Stomach (tissue), 4 donors: ENCODE measurements at regions not wholly inside any gene's neighbourhood (a gene's known extent, or its start where the extent isn't known, plus 50 kb on each side); places are given as distances from the start of the nearest gene placed in this dataset.

Experiments used
- CTCF ChIP-seq, 7 experiments: fragments of 450-650 bp in 4 of 7; fragments of 200-600 bp in 3 of 7; sonication (generic) in 3 of 7; IDR thresholded peaks; one replicate each; pipeline ENCODE4 v1.5.1; 2016 to 2019; ENCODE audit warnings: antibody characterized with exemption in 7 of 7, control low read depth in 2 of 7, mild to moderate bottlenecking in 1 of 7
- EP300 ChIP-seq: sonication (generic); formaldehyde crosslinking; IDR thresholded peaks from one replicate; pipeline ENCODE4 v1.6.1; 2017; ENCODE audit warnings: antibody characterized with exemption
- POLR2A ChIP-seq, 4 donors: fragments of 450-650 bp; IDR thresholded peaks; one replicate each; pipeline ENCODE4 v1.6.1; 2016; ENCODE audit warnings: antibody characterized with exemption in 4 of 4, control low read depth in 2 of 4, mild to moderate bottlenecking in 1 of 4, moderate library complexity in 1 of 4

GRCh38 chr10:114877301-114877644 is 55.7 kb downstream of the FHIP2A start:
- TF ChIP-seq POLR2A (IDR thresholded peaks at IDR 0.05) (no peak), CTCF (IDR thresholded peaks at IDR 0.05) (no peak), EP300 (no peak)
